Adrenal gland (tissue), 9 donors: ENCODE measurements at regions not wholly inside any gene's neighbourhood (a gene's known extent, or its start where the extent isn't known, plus 50 kb on each side); places are given as distances from the start of the nearest gene placed in this dataset.
A peak's percentile ranks its signal among the peaks of the same experiment; 100 is the strongest.
"Not testable (repeated sequence)": the region's sequence is repeated elsewhere in the genome, so short reads cannot be mapped to it uniquely, and the experiment has no call there.

ENCODE experiments used
- DNase-seq, 7 donors: peaks; one replicate each; pipeline ENCODE4 v3.0.0-alpha.2; 2019 to 2020
- H3K27ac ChIP-seq, 5 donors: fragments of 200-600 bp; sonication (generic) in 4 of 5; 1 replicate in 3 of 5; 2 replicates in 2 of 5; pipeline versions ENCODE4 v1.5.1 to v1.8.0; 2016 to 2020; ENCODE audit warnings: mild to moderate bottlenecking in 1 of 5
- H3K27me3 ChIP-seq: fragments of 200-600 bp; 2 replicates; pipeline ENCODE4 v1.8.0; 2021
- H3K36me3 ChIP-seq, 2 donors: fragments of 200-600 bp; replicated peaks in 1 of 2; 1 replicate in 1 of 2; 2 replicates in 1 of 2; pipeline versions ENCODE4 v1.5.1 to v1.8.0; 2018 to 2022
- H3K4me1 ChIP-seq, 2 donors: fragments of 200-600 bp; replicated peaks in 1 of 2; 1 replicate in 1 of 2; 2 replicates in 1 of 2; pipeline versions ENCODE4 v1.5.1 to v1.8.0; 2018 to 2021
- H3K4me3 ChIP-seq, 4 donors: fragments of 200-600 bp; sonication (generic) in 3 of 4; one replicate each; pipeline ENCODE4 v1.5.1; 2016 to 2018
- H3K9me3 ChIP-seq, 3 donors: fragments of 200-600 bp; sonication (generic) in 1 of 3; replicated peaks in 1 of 3; 1 replicate in 2 of 3; 2 replicates in 1 of 3; pipeline versions ENCODE4 v1.5.1 to v1.8.0; 2016 to 2021
- POLR2A ChIP-seq, 2 donors: fragments of 450-650 bp; IDR thresholded peaks; one replicate each; pipeline ENCODE4 v1.6.1; 2017; ENCODE audit warnings: antibody characterized with exemption in 2 of 2, mild to moderate bottlenecking in 2 of 2, moderate library complexity in 1 of 2
- WGBS, 4 donors: extraction: QIAGEN DNeasy Blood & Tissue Kit in 2 of 4; methylation state at CpG; one replicate each; pipeline versions ENCODE4 v1.1.5 to v1.1.7; 2013 to 2017; 5-methylcytosine and 5-hydroxymethylcytosine counted together
- intact Hi-C, 2 donors: fragments of 100-400 bp; cut with DNase I; formaldehyde crosslinking; loops; one replicate each; pipeline versions ENCODE4 v1.14.1 to v1.15.0; 2022 to 2023
- TF ChIP-seq, protein P1 (sequence below), 6 experiments: fragments of 450-650 bp in 4 of 6; fragments of 200-600 bp in 2 of 6; sonication (generic) in 1 of 6; IDR thresholded peaks; 1 replicate in 5 of 6; 2 replicates in 1 of 6; pipeline versions ENCODE4 v1.5.1 to v1.8.0; 2016 to 2021; ENCODE audit warnings: antibody characterized with exemption in 6 of 6, mild to moderate bottlenecking in 2 of 6, moderate library complexity in 1 of 6
- donor health status: healthy with polysubstance abuse.
- donor health status: Bipolar disorder and iron deficiency.
- donor health status: DM: yes; HTN: yes; CAD: no.
- donor health status: DM: no; HTN: no; CAD: no.
- donor health status: DM: no; HTN: no; CAD: no.

DNA sequence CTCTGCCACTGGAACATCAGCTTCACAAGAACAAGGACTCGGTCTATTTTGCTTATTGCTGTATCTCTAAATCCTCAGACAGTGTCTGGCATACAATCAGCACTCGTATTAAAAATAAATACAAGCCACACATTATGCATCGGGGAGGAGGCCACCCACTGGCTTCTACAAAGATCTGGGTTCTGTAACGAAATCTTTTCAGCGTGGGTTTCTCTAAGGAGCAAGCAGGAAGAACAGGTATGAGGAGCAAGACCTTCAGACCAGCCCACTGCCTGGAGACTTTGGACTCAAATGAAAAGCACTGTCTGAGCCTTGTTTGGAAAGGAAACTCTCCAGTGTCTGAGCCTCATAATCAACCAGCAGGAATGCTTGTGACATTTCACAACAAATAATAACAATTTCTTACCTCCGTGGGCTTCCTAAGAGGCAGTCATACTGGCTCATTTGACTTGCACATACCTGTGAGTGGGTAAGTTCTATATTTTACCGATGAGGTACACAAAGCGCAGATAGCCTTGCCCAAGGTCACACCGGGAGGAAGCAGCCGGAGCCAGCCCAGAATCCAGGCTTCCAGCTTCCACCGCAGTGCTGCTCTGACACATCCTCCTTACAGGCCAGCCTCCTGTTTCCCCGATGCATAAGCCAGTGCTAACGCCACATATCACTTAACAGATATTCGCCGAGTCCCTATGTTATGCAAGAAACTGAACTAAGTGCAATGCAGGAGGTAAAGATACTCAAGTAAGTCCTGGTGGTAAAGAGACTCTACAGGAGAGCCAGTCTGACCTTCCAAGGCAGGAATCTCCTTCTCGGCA, 118.6 kb upstream of the TNRC6C start:
- DNase-seq, result peak in 4 of 7 donors; percentile 35 to 68 (median 44)
- no peak overlapping the region for H3K4me3 ChIP-seq
- 47 to 57% (median 52%) methylated on average over 13 to 16 of the region's 16 CpGs for WGBS, 4 donors
- no peak overlapping the region for H3K27ac ChIP-seq
- no peaks in the 10 kb centered on the region for H3K4me1 ChIP-seq
- H3K9me3 ChIP-seq, result no peaks in the 10 kb centered on the region
- no peaks in the 10 kb centered on the region for H3K27me3 ChIP-seq
- H3K36me3 ChIP-seq, result no peaks in the 10 kb centered on the region
- intact Hi-C loops, result no loop called here
- TF ChIP-seq, protein P1, sequence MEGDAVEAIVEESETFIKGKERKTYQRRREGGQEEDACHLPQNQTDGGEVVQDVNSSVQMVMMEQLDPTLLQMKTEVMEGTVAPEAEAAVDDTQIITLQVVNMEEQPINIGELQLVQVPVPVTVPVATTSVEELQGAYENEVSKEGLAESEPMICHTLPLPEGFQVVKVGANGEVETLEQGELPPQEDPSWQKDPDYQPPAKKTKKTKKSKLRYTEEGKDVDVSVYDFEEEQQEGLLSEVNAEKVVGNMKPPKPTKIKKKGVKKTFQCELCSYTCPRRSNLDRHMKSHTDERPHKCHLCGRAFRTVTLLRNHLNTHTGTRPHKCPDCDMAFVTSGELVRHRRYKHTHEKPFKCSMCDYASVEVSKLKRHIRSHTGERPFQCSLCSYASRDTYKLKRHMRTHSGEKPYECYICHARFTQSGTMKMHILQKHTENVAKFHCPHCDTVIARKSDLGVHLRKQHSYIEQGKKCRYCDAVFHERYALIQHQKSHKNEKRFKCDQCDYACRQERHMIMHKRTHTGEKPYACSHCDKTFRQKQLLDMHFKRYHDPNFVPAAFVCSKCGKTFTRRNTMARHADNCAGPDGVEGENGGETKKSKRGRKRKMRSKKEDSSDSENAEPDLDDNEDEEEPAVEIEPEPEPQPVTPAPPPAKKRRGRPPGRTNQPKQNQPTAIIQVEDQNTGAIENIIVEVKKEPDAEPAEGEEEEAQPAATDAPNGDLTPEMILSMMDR (IDR thresholded peaks at IDR 0.05), result no peak
- no peak for TF ChIP-seq POLR2A (IDR thresholded peaks at IDR 0.05)

- intact Hi-C loops, result no loop called here
- H3K27me3 ChIP-seq, result no peaks in the 10 kb centered on the region
- no peaks in the 10 kb centered on the region for H3K36me3 ChIP-seq
- TF ChIP-seq POLR2A (IDR thresholded peaks at IDR 0.05), result no peak
- TF ChIP-seq, protein P1 (IDR thresholded peaks at IDR 0.05), result no peak
- H3K9me3 ChIP-seq, result no peaks in the 10 kb centered on the region
- no peak for DNase-seq
- H3K4me1 ChIP-seq, result no peaks in the 10 kb centered on the region
- no peak overlapping the region for H3K27ac ChIP-seq
- no peak overlapping the region for H3K4me3 ChIP-seq
- 78 to 89% (median 84%) methylated on average over 8 to 10 of the region's 10 CpGs for WGBS, 4 donors
Measured at GRCh38 chr17:77840513-77841165, 117.9 kb upstream of the TNRC6C start.

- Histone ChIP-seq H3K4me1 (no peaks in the 10 kb centered on the region), H3K36me3 (no peaks in the 10 kb centered on the region), H3K9me3 (no peaks in the 10 kb centered on the region), H3K27ac (no peak overlapping the region), H3K4me3 (no peak overlapping the region), H3K27me3 (no peaks in the 10 kb centered on the region)
- intact Hi-C loops, result no loop called here
- no peak for TF ChIP-seq POLR2A (IDR thresholded peaks at IDR 0.05)
- TF ChIP-seq, protein P1 (IDR thresholded peaks at IDR 0.05), result no peak
- DNase-seq, result no peak
- 78 to 94% (median 87%) methylated on average over 7 to 8 of the region's 8 CpGs for WGBS, 4 donors
Measured at GRCh38 chr17:77841742-77842527, 116.6 kb upstream of the TNRC6C start.

- Histone ChIP-seq H3K4me1 (no peaks in the 10 kb centered on the region), H3K27ac (no peak overlapping the region), H3K9me3 (no peaks in the 10 kb centered on the region), H3K27me3 (no peaks in the 10 kb centered on the region), H3K36me3 (no peaks in the 10 kb centered on the region), H3K4me3 (no peak overlapping the region)
- intact Hi-C loops, result no loop called here
- 69 to 78% (median 74%) methylated on average over 10 of the region's 10 CpGs for WGBS, 4 donors
- TF ChIP-seq POLR2A (IDR thresholded peaks at IDR 0.05), result no peak
- TF ChIP-seq, protein P1 (IDR thresholded peaks at IDR 0.05), result no peak
- DNase-seq, result no peak
Measured at GRCh38 chr17:77842528-77843147, 115.9 kb upstream of the TNRC6C start.

- intact Hi-C loops, H3K4me1 ChIP-seq, H3K27me3 ChIP-seq, H3K4me3 ChIP-seq, H3K36me3 ChIP-seq, H3K27ac ChIP-seq, H3K9me3 ChIP-seq, DNase-seq: not testable (repeated sequence)
- WGBS, 4 donors, result 73 to 81% (median 74%) methylated on average over 13 of the region's 13 CpGs
Measured at GRCh38 chr17:77843255-77843895, 115.1 kb upstream of the TNRC6C start.
